GM18520 (cell line): ENCODE measurements at regions not wholly inside any gene's neighbourhood (a gene's known extent, or its start where the extent isn't known, plus 50 kb on each side); places are given as distances from the start of the nearest gene placed in this dataset.
"Not testable (repeated sequence)": the region's sequence is repeated elsewhere in the genome, so short reads cannot be mapped to it uniquely, and the experiment has no call there.

ENCODE experiments used
- ATAC-seq: cut with Tn5 transposase; IDR thresholded peaks from one replicate; pipeline ENCODE4 v1.9.1; 2021; ENCODE audit not compliant: unreplicated experiment

DNA sequence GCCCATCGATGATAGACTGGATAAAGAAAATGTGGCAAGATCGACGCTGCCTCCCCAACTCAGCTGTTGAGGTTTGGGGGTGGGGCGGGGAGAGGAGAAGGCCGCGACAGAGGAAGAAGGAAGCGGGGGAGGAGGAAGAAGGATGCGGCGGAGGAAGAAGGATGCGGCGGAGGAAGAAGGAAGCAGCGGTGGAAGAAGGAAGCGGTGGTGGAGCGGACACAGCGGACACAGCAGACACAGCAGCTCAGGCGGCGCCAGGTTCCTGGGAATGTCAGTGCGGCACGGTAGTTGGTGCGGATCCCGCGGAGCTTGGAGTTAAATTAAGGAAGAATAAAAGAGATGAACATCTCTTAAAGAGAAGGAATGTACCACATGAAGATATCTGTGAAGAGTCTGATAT lies 163.9 kb upstream of the NT5E start:
- ATAC-seq = no peak

DNA sequence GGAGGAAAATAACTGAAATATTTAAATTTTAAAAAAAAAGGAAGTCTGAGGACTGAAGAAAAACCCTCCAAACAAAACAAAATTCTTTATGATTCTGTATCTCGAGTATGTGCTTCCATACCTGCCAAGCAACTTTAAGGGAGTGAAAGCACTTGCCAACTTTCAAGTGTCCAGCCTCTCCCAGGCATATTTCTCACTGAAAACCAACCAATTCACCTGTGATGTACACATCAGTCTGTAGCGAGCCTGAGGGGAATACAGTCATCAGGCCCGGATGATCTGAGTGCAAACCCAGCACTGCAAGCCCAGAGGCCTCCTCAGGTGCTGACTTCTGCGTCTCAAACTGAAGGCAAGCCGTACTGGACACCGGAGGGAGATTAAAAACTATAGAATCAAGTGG lies 164.8 kb upstream of the NT5E start:
- ATAC-seq = no peak

GRCh38 chr6:85283436-85283835 lies 166.4 kb upstream of the NT5E start:
- ATAC-seq = no peak

- ATAC-seq = no peak
Measured at GRCh38 chr6:85278466-85279035, 171.3 kb upstream of the NT5E start.

DNA sequence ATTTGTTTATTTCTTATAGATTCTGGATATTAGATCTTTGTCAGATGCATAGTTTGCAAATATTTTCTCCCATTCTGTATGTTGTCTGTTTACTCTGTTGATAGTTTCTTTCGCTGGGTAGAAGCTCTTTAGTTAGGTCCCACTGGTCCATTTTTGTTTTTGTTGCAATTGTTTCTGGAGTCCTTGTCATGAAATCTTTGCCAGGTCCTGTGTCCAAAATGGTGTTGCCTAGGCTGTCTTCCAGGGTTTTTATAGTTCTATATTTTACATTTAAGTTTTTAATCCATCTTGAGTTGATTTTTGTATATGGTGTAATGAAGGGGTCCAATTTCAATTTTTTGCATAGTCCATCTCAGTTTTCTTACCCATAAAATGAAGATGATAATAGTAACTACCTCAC lies 173.9 kb upstream of the NT5E start:
- not testable (repeated sequence) for ATAC-seq

DNA sequence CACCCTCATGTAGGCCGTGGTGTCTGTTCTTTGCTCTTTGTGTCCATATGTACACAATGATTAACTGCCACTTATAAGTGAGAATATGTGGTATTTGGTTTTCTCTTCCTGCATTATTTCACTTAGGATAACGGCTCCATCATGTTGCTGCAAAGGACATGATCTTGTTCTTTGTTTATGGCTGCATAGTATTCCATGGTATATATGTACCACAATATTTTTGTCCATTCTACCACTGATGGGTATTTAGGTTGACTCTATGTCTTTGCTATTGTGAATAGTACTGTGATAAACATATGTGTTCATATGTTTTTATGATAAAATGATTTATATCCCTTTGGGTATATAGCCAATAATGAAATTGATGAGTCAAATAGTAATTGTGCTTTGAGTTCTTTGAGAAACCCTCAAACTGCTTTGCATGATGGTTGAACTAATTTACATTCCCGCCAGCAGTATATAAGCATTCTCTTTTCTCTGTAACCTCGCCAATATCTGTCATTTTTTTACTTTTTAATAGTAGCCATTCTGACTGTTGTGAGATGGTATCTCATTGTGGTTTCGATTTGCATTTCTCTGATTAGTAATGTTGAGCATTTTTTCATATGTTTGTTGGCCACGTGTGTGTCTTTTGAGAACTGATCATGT lies 174.4 kb upstream of the NT5E start:
- peak; percentile 64 for ATAC-seq

- ATAC-seq = no peak
Measured at GRCh38 chr6:85273870-85274269, 176.0 kb upstream of the NT5E start.

DNA sequence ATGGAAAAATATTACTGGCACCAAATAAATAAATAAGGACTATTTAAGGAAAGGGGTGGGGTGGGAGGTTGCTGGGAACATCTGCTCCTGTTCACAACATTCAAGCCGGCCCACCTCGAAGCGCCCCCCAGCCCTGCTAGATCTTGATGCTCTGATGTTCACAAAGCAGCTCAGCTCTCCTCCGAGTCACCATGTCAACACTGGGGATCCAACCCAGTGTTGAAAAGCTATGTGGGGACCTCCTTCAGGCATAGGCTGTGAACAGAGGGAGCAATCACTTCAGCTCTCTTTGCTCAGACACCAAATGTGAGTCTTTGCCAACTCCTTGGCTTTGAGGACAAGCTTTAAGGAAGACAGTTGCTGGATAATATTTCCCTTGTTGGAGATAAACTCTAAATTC lies 176.8 kb upstream of the NT5E start:
- ATAC-seq = no peak

- no peak for ATAC-seq
Measured at GRCh38 chr6:85272592-85272991, 177.3 kb upstream of the NT5E start.

GRCh38 chr6:85262621-85263020 lies 187.3 kb upstream of the NT5E start:
- ATAC-seq = no peak

DNA sequence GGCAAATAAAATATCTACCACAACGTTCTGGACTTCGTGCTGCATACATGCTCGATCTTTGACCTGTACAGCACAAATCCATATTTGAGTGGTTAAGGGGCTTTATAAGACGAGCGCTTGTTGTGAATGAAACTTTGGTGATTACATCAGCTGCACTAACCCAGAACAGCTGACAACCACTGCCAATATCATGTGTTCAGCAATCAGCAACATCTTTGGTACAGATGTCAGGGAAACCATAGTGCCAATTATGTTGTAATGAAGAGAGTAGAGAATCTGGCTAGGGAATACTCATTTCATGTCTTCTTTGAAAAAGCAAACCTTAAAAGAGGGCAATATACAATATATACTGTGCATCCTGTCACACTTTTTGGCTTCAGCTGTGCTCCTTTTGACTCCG lies 188.6 kb upstream of the NT5E start:
- ATAC-seq = no peak

DNA sequence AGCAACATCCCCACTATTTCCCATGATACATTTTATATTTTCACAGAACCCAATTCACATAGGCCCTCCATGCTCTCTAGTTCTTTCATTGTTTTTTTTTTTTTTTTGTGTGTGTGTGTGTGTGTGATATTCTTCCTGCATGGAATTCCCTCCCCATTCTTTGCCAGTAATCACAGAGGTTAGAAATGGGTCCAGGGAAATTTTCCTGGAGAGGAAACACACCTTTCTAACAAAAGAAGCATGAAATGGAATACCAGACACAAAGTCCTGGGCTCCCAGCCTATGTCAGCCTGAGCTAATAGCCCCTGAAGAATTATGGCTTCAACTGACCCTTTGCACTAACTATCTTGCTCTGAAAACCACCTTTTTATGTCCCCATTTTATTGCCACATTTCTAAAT lies 194.2 kb upstream of the NT5E start:
- ATAC-seq = no peak

- peak; percentile 43 for ATAC-seq
Measured at GRCh38 chr6:85252552-85252951, 197.3 kb upstream of the NT5E start.

DNA sequence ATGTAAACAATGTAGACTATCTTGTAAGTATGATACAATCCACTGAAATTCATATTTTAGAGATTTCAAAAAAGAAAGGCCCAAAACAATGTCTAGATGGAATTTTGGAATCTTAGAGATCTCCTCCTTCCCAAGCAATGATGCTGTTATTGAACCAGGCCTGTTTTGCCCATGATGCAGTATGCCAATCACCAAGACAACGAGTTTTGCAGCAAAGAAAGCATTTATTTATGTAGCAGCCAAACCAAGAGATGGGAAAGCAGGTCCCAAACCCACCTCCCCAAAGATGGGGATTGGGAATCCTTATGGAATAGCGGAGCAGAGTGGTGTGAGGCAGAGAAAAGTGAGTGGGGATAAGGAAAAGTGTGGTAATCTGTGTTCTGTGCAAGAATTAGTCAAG lies 197.8 kb upstream of the NT5E start:
- ATAC-seq = no peak

DNA sequence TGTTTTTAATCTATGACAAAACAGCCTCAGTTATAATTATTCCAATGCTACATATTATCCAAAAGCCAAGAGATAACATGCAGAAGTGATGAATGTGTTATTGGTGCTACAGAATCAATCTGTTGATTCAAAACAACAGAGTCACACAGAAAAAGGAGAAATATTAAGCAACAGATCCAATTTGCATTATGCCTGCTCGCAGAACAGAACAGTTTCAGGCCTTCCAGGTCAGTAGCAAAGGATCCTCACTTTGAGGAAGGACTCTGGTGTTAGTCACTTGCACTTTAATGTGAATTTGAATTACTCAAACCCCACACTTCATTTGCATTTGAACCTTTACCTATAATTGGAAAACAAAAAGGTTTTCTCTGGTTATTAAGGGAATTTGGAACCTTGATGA lies 198.6 kb upstream of the NT5E start:
- no peak for ATAC-seq

GRCh38 chr6:85250586-85251220 lies 199.2 kb upstream of the NT5E start:
- ATAC-seq = no peak

DNA sequence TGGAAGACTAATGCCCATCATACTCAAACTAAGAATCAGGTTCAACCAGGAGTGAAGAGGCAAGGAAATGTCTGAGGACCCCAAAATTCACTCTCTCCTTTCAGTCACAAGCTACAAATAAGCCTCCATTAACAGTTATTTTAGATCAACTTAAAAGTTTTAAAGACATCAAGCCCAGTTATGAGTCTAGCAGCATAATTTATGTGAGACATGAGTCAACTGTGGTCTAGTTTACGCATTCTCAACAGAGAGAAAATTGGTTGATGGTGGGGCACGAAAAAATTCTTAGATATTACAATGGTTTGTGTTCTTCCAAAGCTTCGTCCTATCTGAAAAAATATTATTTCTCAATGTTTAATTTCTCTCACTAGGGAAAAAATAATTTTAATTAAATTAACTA lies 204.9 kb upstream of the NT5E start:
- no peak for ATAC-seq

DNA sequence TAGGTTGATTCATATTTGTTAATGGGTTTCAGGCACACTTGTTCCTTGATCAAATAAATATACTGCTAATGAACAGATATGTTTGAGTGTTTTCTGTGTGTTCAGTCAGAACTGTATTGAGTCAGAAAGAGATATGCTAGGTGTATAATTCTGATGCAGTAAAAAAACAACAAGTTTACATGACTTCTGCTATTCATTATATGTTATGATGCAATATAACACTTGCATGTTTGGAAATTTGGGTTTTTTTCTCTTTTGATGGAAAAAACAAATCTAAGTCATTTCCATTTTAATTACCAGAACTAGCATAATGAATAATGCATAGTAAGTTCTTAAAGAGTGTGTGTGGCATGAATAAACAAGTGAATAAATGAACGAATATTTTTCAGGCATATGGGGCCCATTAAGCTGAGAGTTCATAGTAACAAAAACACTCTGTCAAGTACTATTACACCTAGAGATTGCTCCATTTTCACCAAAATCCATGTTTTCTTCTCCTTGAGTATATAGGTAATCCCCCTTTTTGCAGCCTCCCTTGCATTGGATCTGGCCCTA lies 208.3 kb upstream of the NT5E start:
- ATAC-seq = no peak

DNA sequence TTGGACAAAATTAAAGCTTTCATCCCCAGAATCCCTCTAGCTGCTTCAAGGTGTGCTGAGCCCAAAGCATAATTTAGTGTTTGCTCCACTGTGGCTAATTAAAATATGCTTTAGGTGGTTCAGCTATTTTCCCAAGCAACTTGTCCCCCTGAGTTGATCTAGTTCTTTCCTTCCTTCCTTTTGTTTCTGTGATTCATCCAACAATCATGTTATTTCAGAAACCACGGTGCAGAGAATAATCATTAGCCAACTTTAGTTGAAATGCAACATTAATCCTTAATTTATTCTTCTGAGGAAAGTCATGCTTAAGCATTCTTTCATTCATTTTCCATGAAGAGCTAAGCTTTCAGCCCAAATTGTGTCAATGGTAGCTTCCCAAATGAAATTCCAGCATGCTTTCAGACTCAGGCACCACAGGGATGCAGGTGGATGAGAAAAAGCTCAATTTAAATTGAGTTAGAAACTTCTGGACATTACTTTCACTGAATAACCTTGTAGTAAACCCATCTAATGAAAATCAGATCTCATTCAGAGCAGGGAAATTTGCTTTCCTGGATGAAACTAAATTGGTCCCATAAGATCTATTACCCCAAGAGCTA lies 209.0 kb upstream of the NT5E start:
- ATAC-seq = no peak

- ATAC-seq = no peak
Measured at GRCh38 chr6:85237478-85237877, 212.4 kb upstream of the NT5E start.

- no peak for ATAC-seq
Measured at GRCh38 chr6:85236636-85237035, 213.2 kb upstream of the NT5E start.

GRCh38 chr6:85227345-85227744 lies 222.5 kb upstream of the NT5E start:
- ATAC-seq = not testable (repeated sequence)
